T-helper 2 cell (primary cell): ENCODE measurements at regions not wholly inside any gene's neighbourhood (a gene's known extent, or its start where the extent isn't known, plus 50 kb on each side); places are given as distances from the start of the nearest gene placed in this dataset.
"Not testable (repeated sequence)": the region's sequence is repeated elsewhere in the genome, so short reads cannot be mapped to it uniquely, and the experiment has no call there.

Source experiments
- DNase-seq, 5 experiments: peaks; one replicate each; pipeline versions ENCODE4 v3.0.0 to v3.0.0-alpha.2; 2012 to 2022

DNA sequence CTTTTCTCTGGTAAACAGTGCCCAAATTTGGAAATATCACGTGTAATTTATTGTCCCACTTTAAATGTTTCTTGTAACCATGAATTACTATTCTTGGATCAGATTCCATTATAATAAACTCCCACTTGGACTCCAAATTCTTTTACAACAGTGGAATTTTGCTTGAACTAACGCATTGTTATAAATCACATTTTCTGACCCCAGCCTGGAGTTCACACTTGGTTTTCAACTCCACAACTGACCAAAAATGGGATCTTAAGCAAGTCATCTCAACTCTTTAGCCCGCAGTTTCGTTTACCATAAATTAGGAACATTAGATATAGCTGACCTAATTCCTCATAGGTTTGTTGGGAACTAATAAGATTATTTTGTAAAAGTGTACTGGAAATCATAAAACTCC, 336.8 kb upstream of the NCAM1 start:
- no peak for DNase-seq

DNA sequence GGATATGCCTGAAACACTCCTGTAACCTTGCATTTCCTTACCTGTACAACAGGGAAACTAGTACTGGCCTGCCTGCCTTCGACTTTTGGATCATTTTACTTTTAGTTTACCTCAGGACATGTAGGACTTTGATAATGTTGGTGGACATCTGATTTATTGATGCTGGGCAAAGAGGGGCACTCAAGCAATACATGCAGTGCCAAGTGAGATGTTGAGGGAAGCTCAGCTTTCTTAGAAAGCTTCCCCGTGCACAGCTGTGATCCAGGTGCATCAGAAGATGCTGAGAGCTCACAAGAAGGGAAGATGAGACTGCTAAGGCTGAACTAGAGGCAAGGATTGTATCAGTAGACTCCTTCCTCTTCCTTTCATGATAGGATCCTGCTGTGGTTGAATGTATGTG, 336.2 kb upstream of the NCAM1 start:
- DNase-seq = not testable (repeated sequence)

DNA sequence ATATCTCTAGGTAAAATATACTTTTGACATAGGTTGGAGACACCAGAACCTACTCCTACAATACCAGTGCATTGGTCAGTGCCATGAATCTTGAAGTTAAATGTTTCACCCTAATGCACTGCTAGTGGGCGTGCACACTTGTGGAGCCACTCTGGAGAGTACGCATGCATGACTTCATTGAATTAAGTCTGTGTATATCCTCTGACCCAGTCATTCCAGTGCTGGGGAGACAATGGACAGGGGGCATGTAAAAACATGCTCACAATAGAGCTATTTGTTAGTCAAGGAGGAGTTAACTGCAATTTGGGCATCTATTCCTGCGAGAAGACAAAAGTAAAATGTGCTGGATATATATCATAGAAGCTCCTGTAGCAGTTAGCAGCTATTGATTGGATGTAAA, 335.4 kb upstream of the NCAM1 start:
- no peak for DNase-seq

DNA sequence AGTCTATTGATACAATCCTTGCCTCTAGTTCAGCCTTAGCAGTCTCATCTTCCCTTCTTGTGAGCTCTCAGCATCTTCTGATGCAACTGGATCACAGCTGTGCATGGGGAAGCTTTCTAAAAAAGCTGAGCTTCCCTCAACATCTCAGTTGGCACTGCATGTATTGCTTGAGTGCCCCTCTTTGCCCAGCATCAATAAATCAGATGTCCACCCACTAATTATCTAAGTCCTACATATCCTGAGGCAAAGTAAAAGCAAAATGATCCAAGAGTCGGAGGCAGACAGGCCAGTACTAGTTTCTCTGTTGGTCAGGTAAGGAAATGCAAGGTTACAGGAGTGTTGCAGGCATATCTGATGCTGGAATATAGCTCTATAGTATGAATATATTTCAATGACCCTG, 334.5 kb upstream of the NCAM1 start:
- DNase-seq = no peak

DNA sequence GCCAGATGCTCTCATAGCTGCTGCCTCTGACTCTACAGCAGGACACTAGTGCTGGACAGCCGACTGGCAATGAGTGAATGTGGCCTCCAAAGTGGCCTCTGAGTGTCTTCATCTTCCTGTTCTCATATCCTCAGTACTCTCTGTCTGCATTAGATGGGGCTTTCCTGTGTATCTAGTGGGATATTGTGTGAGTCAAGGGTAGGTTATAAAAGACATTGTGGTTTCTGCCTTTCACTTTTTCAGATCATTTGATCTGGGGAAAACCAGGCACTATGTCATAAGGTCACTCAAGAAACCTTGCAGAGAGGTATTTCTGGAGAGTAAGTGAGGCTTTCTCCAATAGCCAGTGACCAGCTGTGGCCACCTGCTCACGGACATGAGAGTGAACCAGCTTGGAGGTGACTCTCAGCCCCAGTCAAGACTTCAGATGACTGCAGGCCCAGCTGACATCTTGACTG, 333.6 kb upstream of the NCAM1 start:
- DNase-seq = no peak

DNA sequence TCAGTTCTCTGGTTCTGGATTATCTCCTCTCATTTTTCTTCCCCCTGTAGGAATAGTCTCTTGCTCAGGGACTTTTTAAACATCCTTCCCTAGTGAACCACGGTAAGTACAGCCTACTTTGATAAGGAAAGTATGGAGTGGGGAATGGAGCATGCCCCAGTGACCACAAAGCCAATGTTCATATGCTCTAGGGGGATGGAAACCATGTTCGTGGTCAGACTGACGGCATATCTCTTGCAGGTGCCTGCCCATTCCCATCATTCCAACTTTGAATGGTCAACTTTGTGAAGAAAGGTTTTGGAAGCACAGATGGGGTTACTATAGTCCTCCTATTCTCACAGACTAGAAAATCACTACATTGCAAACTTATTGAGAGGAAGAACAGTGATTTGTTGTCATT, 332.5 kb upstream of the NCAM1 start:
- no peak for DNase-seq

DNA sequence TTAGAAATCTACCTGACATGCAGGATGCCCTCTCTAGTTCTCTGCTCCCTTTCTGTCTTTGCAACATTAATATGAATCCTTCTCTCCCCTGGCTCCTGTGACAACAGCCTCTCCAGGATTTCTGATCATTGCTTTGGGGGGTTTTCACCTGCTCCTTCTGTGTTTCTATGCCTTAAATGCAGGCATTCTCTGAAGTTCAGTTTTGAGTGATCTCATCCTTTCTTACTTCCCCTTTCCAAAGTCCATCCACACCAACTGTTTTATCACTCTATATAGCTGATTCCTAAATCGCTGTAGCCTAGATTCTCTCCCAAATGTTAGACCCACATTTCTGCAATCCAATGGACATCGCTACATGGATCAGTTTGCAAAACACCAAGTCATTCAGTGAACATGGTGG, 330.7 kb upstream of the NCAM1 start:
- no peak for DNase-seq

DNA sequence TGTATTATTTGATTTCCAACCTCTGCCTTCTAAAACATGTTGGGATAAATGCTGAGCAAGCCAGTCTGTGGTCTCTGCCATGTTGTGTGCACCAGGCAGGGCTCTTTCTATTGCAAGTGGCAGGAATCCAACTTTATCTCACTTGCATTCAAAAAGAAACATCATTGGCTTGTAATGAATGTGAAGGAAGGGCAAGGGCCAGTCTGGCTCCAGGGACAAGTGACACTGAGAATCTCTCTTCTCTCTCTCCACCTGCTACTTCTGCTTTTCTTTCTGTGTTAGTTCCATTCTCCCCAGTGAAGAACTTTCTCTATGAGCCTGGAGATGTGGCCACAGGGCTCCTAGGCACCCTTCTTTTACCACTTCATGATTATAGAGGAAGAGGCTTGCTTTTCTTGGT, 329.9 kb upstream of the NCAM1 start:
- DNase-seq = no peak

DNA sequence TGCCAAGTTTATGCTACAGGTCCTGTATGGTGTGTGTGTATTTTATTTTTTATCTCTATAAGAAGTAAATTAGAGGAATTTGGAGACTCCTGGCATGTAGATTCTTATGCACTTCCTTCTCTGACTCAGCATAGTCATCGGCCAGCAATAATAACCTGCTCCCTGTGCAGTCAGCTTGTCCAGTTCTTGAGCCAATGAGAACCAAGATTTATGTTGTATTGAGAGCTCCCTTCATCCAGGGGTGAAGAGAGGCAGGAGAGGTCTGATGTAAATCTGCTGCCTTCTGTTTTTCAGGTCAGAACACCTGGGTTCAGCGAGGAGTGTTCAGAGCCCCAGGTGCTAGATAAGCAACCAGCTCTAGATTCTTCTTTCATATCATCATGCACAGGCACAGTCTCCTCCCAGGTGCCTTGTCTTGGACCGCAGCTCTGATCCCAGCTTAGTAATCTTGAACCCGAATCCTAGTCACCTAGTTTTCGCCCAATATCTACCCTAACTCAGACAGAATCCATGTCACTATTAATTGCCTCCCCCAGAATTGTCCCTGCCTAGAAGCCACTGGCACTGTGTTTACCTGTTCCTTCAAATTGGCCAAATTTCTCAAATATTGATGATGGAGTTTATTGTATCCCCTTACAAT, 328.2 kb upstream of the NCAM1 start:
- no peak for DNase-seq

DNA sequence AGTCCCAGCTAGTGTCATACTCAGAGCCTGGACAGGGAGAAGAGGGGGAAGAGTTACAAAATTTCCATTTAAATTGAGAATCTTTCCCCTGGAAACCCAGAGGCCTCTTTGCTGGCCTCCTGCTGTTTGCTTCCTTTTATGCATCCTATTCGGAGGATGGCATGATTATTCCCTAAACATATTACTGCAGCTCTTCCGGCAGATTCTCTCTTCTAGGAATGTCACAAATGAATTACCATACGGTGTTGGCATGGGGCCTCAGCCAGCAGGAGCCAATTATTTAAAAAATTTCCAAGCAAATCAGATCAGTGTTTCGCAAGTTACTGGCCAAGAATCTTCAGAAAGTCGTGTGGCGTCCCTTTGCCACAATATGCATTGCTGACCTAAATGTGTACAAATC, 326.7 kb upstream of the NCAM1 start:
- no peak for DNase-seq

DNA sequence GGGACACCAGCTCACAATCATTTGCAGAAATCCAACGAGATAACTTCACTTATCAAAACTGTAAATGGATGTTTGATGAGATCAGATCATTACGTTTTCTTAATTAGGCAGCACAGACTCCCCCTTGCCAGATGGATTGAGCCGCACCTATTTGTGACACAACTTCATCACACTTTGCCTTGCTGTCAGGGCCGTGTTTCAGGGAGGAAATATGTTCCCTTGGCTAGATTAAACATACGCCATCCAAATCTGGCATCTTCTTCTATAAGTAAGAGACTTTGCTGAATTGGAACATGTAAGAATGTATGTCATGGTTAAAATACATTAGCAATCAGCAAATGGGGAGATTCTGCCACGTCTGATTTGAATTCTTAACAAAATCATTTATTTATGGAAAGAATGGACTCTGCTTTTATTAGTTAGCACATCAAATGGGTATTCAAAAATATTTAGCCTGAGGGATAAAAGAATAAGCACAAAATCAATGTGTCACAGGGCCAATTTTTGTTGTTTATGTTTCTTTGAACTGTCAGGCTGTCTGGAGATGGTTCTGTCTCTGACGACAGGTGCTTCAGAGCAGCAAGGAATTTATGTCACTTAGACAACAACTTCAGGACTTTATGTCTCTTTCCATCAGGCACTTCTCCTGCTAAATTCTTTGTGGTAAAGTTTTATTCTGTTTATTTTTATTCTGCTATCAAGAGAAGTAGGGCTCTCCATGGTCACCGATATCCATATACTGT, 326.1 kb upstream of the NCAM1 start:
- DNase-seq = no peak

DNA sequence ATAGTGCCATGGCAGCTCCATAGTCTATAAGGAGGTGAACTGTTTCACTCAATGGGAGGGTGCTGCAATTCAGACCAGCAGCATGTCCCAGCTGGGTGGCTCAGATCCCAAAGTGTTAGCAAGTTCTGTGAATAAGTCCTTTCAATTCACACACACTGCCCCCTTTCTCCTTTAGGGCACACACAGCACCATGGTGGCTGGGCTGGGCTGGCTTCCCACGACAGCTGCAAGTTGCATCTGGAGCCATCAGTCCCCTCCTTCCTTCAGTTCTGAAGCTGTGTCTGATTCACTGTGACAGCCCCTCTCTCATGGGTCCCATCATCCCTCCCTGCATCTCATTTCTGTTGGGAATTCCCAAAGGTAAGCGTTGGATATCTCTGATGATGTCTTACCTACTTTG, 324.1 kb upstream of the NCAM1 start:
- DNase-seq = no peak

DNA sequence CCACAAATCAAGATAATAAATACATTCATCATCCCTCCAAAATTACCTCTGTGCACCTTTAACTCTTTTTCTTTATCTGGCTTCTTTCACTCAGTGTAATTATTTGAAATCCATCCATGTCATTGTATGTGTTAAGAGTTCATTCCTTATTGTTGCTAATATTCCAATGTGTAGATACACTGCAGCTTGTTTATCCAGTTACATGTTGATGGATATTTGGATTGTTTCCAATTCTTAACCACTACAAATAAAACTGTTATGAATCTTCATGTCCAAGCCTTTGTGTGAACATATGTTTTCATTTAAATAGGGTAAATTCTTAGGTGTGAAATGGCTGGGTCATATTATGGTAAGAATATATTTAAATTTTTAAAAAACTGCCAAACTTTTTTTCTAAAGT, 323.3 kb upstream of the NCAM1 start:
- DNase-seq = no peak

DNA sequence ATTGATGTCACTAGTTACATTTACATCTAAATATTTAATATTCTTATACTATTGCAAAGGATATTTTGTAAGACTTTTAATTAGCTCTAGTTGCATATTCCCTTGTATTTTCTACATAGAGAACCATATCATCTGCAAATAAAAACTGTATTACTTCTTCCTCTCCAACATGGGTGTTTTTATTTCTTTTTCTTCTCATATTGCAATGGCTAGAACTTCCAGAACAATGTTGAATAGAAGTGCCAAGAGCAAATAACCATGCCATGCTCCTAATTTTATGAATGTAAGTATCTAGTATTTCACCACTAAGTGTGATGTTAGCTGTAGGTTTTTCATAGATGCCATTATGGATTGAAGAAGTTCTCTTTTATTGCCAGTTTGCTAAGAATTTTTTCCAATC, 321.8 kb upstream of the NCAM1 start:
- DNase-seq = no peak

DNA sequence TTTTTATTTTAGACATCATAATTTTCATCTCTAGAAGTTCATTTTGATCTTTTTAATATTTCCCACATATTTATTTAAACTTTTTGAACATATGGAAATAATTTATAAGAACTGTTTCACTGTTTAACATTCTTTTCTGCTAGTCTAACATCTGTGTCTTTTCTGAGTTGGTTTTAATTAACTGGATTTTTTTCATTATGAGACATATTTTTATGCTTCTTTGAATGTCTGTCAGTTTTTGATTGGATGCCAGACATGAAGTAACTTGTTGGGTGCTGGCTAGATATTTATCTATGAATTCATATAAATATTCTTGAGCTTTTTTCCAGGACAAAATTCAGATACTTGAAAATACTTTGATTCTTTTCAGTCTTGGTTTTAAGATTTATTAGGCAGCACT, 317.8 kb upstream of the NCAM1 start:
- no peak for DNase-seq

DNA sequence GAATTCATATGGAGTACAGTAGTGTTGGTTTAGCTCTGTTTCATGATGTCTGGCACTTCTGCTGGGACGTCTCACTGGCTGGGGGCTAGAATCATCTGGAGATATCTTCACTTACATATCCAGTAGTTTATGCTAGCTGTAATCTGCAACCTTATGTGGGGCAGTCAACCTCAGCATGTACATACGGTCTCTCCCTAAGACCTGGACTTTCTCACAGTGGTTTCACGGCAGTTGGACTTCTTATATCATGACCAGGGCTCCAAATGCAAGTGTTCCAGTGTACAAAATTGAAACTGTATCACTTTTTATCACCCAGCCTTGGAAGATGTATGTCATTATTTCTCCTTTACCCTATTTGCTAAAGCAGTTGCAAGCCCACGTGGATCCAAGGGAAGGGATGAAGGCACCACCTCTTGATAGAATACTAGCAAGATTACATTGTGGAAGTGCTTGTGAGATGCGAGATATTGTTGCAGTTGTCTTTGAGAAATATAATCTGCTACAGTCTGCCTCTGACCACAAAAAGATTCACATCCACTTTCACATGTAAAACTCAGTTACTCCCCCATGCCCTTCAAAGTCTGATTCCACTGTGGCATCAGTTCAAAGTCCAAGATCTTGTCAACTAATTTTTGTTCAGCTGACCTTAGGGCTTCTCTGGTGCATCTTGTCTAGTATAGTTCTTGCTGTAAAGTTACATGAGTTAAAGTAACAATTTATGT, 316.6 kb upstream of the NCAM1 start:
- no peak for DNase-seq

DNA sequence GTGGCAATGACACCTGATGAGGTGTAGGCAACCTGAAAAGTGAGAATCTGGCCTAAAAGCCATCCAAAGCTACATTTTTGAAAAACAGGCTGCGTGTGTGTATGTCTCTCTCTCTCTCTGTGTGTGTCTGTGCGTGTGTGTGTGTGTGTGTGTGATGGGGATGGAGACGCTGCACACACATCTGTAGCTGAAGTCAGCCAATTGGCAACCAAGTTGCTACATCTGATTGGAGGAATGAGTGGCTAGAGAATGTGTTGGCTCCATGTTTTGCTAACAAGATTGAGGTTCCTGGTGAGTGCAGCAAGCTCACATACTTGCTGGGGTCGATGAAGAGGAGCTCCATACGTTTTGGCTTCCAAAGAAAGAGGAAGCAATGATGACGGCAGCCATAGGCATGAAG, 311.4 kb upstream of the NCAM1 start:
- no peak for DNase-seq

DNA sequence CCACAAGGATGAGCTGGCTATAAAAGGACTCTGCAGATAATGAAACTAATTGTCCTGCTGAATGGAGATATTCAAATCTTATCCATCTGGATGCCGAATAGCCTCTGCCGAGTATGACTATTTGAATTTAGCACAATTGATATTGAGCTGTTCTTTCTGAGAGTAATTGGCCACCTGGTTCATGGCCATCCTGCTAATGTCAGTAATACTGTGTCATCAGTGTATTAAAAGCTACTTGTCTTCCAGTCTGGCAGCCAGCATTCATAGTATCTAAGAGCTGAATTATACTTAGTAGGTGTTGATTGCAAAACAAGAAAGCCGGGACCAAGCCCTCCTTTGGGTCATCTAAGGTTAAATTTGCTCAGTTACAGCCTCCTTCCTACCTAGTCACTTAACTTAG, 310.7 kb upstream of the NCAM1 start:
- no peak for DNase-seq

DNA sequence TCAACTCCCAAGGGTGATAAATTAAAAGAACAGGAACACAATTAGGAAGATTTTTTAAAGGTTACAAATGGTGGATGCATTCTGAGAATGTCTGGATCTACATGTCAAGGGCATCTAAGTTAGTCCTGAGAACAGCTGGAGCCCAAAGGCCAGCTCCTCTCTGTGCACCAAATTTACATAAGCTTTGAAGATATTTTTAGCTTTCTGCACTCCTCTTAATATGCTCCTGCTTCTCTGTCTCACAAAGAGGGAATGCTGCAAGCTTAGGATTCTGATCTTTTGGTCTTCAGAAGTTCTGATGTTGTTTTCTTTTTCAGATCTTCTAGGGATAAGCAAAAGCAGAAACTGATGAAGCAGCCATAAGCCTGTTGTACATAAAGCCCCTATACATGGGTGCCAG, 309.8 kb upstream of the NCAM1 start:
- DNase-seq = no peak

DNA sequence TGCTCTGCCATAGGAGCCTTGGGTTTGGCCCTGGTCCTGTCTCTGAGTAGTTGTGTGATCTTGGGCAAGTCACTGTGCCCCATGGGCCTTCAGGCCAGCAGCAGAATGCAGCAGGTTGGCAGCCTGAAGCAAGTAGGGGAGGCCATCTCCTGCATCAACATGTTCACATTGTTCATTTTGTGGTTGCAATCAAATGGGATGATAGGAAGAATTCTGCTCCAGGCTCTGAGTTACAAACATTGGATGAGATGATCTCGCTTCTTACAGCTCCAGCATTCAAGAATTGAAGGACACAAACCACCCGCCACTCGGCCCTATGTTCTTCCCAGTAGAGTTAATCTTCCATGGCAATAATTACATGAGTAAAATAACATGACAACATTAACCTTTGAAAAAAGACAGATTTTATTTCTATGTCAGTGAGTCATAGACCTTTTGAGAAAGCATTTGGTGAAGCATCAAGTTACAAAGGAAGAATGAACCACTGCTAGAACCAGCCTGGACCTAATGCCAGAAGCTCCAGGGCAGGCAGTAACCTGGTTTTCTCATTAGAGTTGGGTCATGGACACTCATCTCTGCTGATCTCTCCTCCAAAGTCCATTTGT, 308.3 kb upstream of the NCAM1 start:
- no peak for DNase-seq

DNA sequence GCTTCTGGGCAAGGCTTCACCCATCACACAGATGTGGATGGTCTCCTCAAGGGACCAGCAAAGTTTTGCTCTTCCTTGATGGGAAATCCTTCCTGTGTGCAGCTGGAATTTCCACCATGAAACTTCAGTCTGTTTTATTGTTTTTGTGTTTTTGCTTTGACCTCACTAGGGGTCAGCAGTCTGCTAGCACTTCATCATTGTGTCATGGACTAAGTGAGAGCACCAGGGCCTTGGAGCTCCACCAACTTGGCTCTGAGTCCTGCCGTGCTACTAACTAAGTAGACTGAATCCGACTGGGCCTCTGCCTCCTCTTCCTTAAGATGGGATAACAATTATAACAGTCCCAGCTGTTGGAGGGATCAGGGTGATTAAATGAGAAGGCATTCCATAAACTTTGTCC, 305.8 kb upstream of the NCAM1 start:
- no peak for DNase-seq

DNA sequence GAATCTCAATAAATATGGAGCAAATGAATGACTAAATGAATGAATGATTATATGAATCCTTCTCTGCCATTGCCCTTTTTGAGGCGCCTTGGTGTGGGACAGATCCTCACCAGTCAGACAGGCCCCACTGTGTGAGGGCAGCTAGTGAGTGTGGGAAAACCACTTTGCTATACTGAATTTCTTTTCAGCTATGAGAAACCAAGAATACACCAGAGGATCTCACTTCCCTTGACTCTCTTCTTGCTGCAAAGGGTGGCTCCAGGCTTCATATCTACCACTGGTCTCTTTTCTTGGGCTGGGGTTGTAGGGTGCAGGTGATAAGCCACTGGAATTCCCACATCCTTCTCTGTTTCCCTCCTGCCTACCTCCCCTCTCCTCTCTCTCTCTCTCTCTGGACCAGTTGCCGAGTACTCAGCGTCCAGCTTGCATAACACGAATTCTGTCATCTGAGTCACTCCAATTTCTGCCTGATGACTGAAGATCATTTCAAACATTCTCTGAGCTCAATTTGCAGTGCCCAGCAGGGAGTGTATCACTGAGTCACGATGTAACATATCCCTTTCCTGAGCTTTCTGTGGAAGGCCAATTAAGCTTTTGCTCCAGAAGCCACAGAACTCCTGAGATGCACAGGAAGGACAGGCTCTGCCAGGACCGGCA, 304.3 kb upstream of the NCAM1 start:
- DNase-seq = no peak

DNA sequence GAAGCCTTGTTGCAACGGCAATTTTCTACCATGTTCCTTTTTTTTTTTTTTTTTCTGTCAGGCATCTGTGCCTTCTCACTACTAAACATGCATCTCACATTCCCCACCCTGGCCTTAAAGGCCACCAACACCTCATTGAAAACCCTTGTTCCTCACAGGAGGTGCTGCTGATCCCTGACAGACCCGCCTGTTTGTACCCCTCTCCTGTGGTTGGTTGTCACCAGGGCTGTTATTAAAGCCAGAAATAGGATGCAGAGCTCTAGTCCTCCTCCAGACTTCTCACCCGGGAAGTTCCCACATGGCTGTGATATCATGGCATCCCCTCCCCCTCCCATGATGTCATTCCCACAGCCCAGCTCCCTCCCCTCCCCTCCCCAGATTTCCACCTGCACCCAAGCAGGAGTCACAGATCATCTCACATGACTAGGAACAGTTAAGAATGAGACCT, 302.8 kb upstream of the NCAM1 start:
- DNase-seq = no peak
